HepG2 (cell line): ENCODE measurements at regions not wholly inside any gene's neighbourhood (a gene's known extent, or its start where the extent isn't known, plus 50 kb on each side); places are given as distances from the start of the nearest gene placed in this dataset.

ENCODE experiments used
- ATAC-seq: fragments of 200-7000 bp; cut with Tn5 transposase; 3 replicates; pipeline ENCODE4 v1.9.1; 2020; ENCODE audit warnings: mild to moderate bottlenecking, moderate library complexity
- BruUV-seq: library from RNA; stranded (reverse); fragments of 400-500 nt; replicated peaks from 2 replicates; lab custom pipeline; 2021; lab: Mats Ljungman, UMichigan
- CTCF ChIA-PET: fragments of 300-600 bp; formaldehyde crosslinking; extraction: SDS; loops from one replicate; lab custom pipeline; 2021; ENCODE audit warnings: low total read pairs, inconsistent platforms, low intra/inter-chr PET ratio; lab: Yijun Ruan, JAX
- POLR2A ChIA-PET: fragments of 350-600 bp; sonication (Branson Sonifier 250); formaldehyde crosslinking; loops from one replicate; lab custom pipeline; 2020; ENCODE audit warnings: antibody characterized with exemption, inconsistent platforms; lab: Yijun Ruan, JAX
- DNase-seq: peaks from one replicate; pipeline ENCODE4 v3.0.0-alpha.2; 2015; ENCODE audit warnings: low spot score
- FAIRE-seq: peaks from 3 replicates; lab custom pipeline; 2011; peaks lifted over from hg19 to GRCh38; lab: Jason Lieb, UNC
- H2AFZ ChIP-seq: one replicate; pipeline ENCODE4 v1.6.1; 2011; ENCODE audit warnings: low read length, inconsistent platforms
- H3K27ac ChIP-seq: fragments of 300-600 bp; 3 replicates; pipeline ENCODE4 v1.8.0; 2011; ENCODE audit warnings: mixed run types, mild to moderate bottlenecking, mixed read lengths, low read length, inconsistent platforms; ENCODE audit not compliant: insufficient read depth; ENCODE audit errors: extremely low read length
- H3K27me3 ChIP-seq, 2 experiments: fragments of 200-600 bp in 1 of 2; 2 replicates in 1 of 2; 3 replicates in 1 of 2; pipeline versions ENCODE4 v1.6.0 to v1.8.0; 2011; ENCODE audit warnings: low read length in 2 of 2, mild to moderate bottlenecking in 2 of 2, moderate library complexity in 2 of 2, inconsistent platforms in 1 of 2; ENCODE audit not compliant: insufficient read depth in 2 of 2, control insufficient read depth in 1 of 2
- H3K36me3 ChIP-seq, 2 experiments: fragments of 200-600 bp in 1 of 2; replicated peaks in 1 of 2; 2 replicates in 1 of 2; 3 replicates in 1 of 2; pipeline versions ENCODE4 v1.5.1 to v1.8.0; 2011; ENCODE audit warnings: low read length in 2 of 2, inconsistent platforms in 1 of 2; ENCODE audit not compliant: insufficient read depth in 2 of 2, control insufficient read depth in 1 of 2
- H3K4me1 ChIP-seq: 2 replicates; pipeline ENCODE4 v1.5.1; 2012; ENCODE audit warnings: low read length, inconsistent platforms; ENCODE audit not compliant: insufficient read depth
- H3K4me2 ChIP-seq: 2 replicates; pipeline ENCODE4 v1.6.0; 2011; ENCODE audit warnings: low read depth, low read length, inconsistent platforms
- H3K4me3 ChIP-seq, 3 experiments: fragments of 200-600 bp in 1 of 3; sonication (generic), shearing (Covaris generic) in 1 of 3; replicated peaks in 1 of 3; 2 replicates each; pipeline ENCODE4 v1.5.1; 2011 to 2016; ENCODE audit warnings: low read length in 3 of 3, inconsistent platforms in 2 of 3, low read depth in 2 of 3, mild to moderate bottlenecking in 2 of 3, control low read depth in 1 of 3, mixed read lengths in 1 of 3; ENCODE audit not compliant: insufficient read depth in 1 of 3
- H3K79me2 ChIP-seq: one replicate; pipeline ENCODE4 v1.6.1; 2011; ENCODE audit warnings: low read length, inconsistent platforms; ENCODE audit not compliant: insufficient read depth
- H3K9ac ChIP-seq: 2 replicates; pipeline ENCODE4 v1.6.0; 2011; ENCODE audit warnings: mild to moderate bottlenecking, low read depth, low read length, inconsistent platforms; ENCODE audit not compliant: insufficient read depth
- H3K9me3 ChIP-seq: 2 replicates; pipeline ENCODE4 v1.5.1; 2012; ENCODE audit warnings: mild to moderate bottlenecking, low read length
- H4K20me1 ChIP-seq: 2 replicates; pipeline ENCODE4 v1.6.0; 2011; ENCODE audit warnings: inconsistent platforms, mild to moderate bottlenecking, low read length, moderate library complexity; ENCODE audit not compliant: insufficient read depth
- AKNA ChIP-seq: sonication (generic); formaldehyde crosslinking; IDR thresholded peaks from 2 replicates; pipeline ENCODE4 v1.4.0; 2020; ENCODE audit warnings: missing genetic modification reagents, borderline replicate concordance
- BHLHE40 ChIP-seq: IDR thresholded peaks from 2 replicates; pipeline ENCODE4 v1.6.1; 2011; ENCODE audit warnings: low read length, improper control_type of control experiment
- DNMT3B ChIP-seq: conservative IDR thresholded peaks from 2 replicates; pipeline ENCODE4 v1.6.1; 2016; ENCODE audit warnings: missing biosample characterization, control low read depth
- HMGA1 ChIP-seq: sonication (generic); formaldehyde crosslinking; conservative IDR thresholded peaks from 2 replicates; pipeline ENCODE4 v1.4.0; 2020; ENCODE audit warnings: missing genetic modification reagents
- KLF13 ChIP-seq: sonication (generic); formaldehyde crosslinking; IDR thresholded peaks from 2 replicates; pipeline ENCODE4 v1.4.0; 2020; ENCODE audit warnings: mild to moderate bottlenecking, missing genetic modification reagents
- MLXIP ChIP-seq: sonication (generic); formaldehyde crosslinking; IDR thresholded peaks from 2 replicates; pipeline ENCODE4 v1.9.0; 2021; ENCODE audit warnings: missing genetic modification reagents, borderline replicate concordance
- RBM22 ChIP-seq: fragments of 200-400 bp; formaldehyde crosslinking; optimal IDR thresholded peaks from 2 replicates; pipeline ENCODE3; 2017; ENCODE audit warnings: mild to moderate bottlenecking, low read length, moderate library complexity
- ZNF280D ChIP-seq: sonication (generic); formaldehyde crosslinking; IDR thresholded peaks from 2 replicates; pipeline ENCODE4 v1.5.1; 2020; ENCODE audit warnings: mild to moderate bottlenecking, missing genetic modification reagents
- ZNF292 ChIP-seq: sonication (generic); formaldehyde crosslinking; IDR thresholded peaks from 2 replicates; pipeline ENCODE4 v1.8.1; 2022; ENCODE audit warnings: mild to moderate bottlenecking, low read depth, missing genetic modification reagents, borderline replicate concordance
- ZNF335 ChIP-seq: sonication (generic); formaldehyde crosslinking; IDR thresholded peaks from 2 replicates; pipeline ENCODE4 v1.4.0; 2020; ENCODE audit warnings: missing genetic modification reagents
- ZNF546 ChIP-seq: sonication (generic); formaldehyde crosslinking; conservative IDR thresholded peaks from 2 replicates; pipeline ENCODE4 v1.8.1; 2023; ENCODE audit warnings: mild to moderate bottlenecking, missing genetic modification reagents
- ZUFSP ChIP-seq: sonication (generic); formaldehyde crosslinking; IDR thresholded peaks from 2 replicates; pipeline ENCODE4 v1.9.0; 2021; ENCODE audit warnings: missing genetic modification reagents, mild to moderate bottlenecking, borderline replicate concordance
- ZZZ3 ChIP-seq: sonication (generic); formaldehyde crosslinking; IDR thresholded peaks from 2 replicates; pipeline ENCODE4 v1.4.0; 2020; ENCODE audit warnings: missing genetic modification reagents, mild to moderate bottlenecking, borderline replicate concordance
- WGBS: methylation state at CpG from one replicate; pipeline ENCODE4 v1.1.6; 2017; ENCODE audit warnings: low lambda C conversion rate; 5-methylcytosine and 5-hydroxymethylcytosine counted together
- in situ Hi-C: cut with HindIII; loops from 2 replicates; pipeline ENCODE4 v1.10.0; 2017; ENCODE audit warnings: low pct_unique_long_range_greater_than_20kb; ENCODE audit not compliant: extremely low pct_ligation_motif_present
- intact Hi-C: fragments of 100-400 bp; cut with micrococcal nuclease; formaldehyde crosslinking; loops from one replicate; pipeline ENCODE4 v1.10.0; 2022; ENCODE audit not compliant: unreplicated experiment

GRCh38 chrY:12305456-12305855 lies 395.6 kb upstream of the USP9Y start:
- in situ Hi-C loops, result no loop called here
- POLR2A ChIA-PET, result no interaction called here
- BruUV-seq, result no TSS peak

More at GRCh38 chrY:12305456-12305855, 395.6 kb upstream of the USP9Y start:
- TF ChIP-seq AKNA, result no peak
- no peak for TF ChIP-seq ZNF280D (CRISPR knock-in tag)
- no peak for TF ChIP-seq ZNF292
- no peak for TF ChIP-seq BHLHE40
- TF ChIP-seq HMGA1 (CRISPR knock-in tag), result no peak
- TF ChIP-seq ZNF546 (CRISPR knock-in tag), result no peak
- no peak for TF ChIP-seq ZUFSP (CRISPR knock-in tag)
- TF ChIP-seq KLF13 (CRISPR knock-in tag), result no peak
- TF ChIP-seq ZZZ3 (CRISPR knock-in tag), result no peak
- TF ChIP-seq MLXIP (CRISPR knock-in tag), result no peak
- TF ChIP-seq RBM22, result no peak
- no peak for TF ChIP-seq ZNF335 (CRISPR knock-in tag)
- TF ChIP-seq DNMT3B (CRISPR knock-in tag), result no peak
- no peak for DNase-seq
- no peak for FAIRE-seq
- no peak overlapping the region for H2AFZ ChIP-seq
- no peaks in the 10 kb centered on the region for H3K36me3 ChIP-seq
- CTCF ChIA-PET, result no interaction called here
- no peak for ATAC-seq
- H3K9me3 ChIP-seq, result no peaks in the 10 kb centered on the region
- no peak overlapping the region for H3K4me3 ChIP-seq
- no peaks in the 10 kb centered on the region for H3K4me1 ChIP-seq
- H4K20me1 ChIP-seq, result no peaks in the 10 kb centered on the region
- no peaks in the 10 kb centered on the region for H3K27me3 ChIP-seq
- intact Hi-C loops, result no loop called here
- H3K4me2 ChIP-seq, result no peak overlapping the region
- H3K79me2 ChIP-seq, result no peaks in the 10 kb centered on the region
- H3K27ac ChIP-seq, result no peak overlapping the region
- 52% methylated on average over 3 of the region's 4 CpGs for WGBS
- H3K9ac ChIP-seq, result no peak overlapping the region
